Left lung (tissue), 4 donors: ENCODE measurements at regions not wholly inside any gene's neighbourhood (a gene's known extent, or its start where the extent isn't known, plus 50 kb on each side); places are given as distances from the start of the nearest gene placed in this dataset.

Experiments
- ATAC-seq: fragments of 200-7000 bp; cut with Tn5 transposase; one replicate; pipeline ENCODE4 v1.9.1; 2020; ENCODE audit warnings: moderate library complexity
- DNase-seq, 4 donors: peaks; one replicate each; pipeline ENCODE4 v3.0.0-alpha.2; 2013 to 2020
- H3K27ac ChIP-seq, 2 donors: fragments of 200-600 bp; sonication (generic) in 1 of 2; one replicate each; pipeline versions ENCODE4 v1.5.0 to v1.8.0; 2020 to 2021
- H3K27me3 ChIP-seq, 2 donors: fragments of 200-600 bp; sonication (generic) in 1 of 2; one replicate each; pipeline versions ENCODE4 v1.5.0 to v1.8.0; 2020 to 2021
- H3K36me3 ChIP-seq, 2 donors: fragments of 200-600 bp; sonication (generic) in 1 of 2; one replicate each; pipeline versions ENCODE4 v1.5.0 to v1.8.0; 2020 to 2021
- H3K4me1 ChIP-seq, 2 donors: fragments of 200-600 bp; one replicate each; pipeline ENCODE4 v1.8.0; 2021
- H3K4me3 ChIP-seq, 2 donors: fragments of 200-600 bp; sonication (generic) in 1 of 2; one replicate each; pipeline versions ENCODE4 v1.5.0 to v1.8.0; 2020 to 2021; ENCODE audit warnings: mild to moderate bottlenecking in 1 of 2
- H3K9me3 ChIP-seq, 2 donors: fragments of 200-600 bp; sonication (generic) in 1 of 2; one replicate each; pipeline versions ENCODE4 v1.5.0 to v1.8.0; 2020 to 2021
- intact Hi-C, 2 donors: fragments of 100-400 bp; cut with DNase I; formaldehyde crosslinking; loops; one replicate each; pipeline versions ENCODE4 v1.11.2 to v1.14.2; 2022
- TF ChIP-seq, protein P1 (sequence below), 2 donors: fragments of 200-600 bp; sonication (generic) in 1 of 2; IDR thresholded peaks; one replicate each; pipeline versions ENCODE4 v1.5.0 to v1.8.0; 2021; ENCODE audit warnings: antibody characterized with exemption in 2 of 2
- donor health status: DM: no; HTN: yes; CAD: no.
- donor health status: DM: no; HTN: no; CAD: no.

DNA sequence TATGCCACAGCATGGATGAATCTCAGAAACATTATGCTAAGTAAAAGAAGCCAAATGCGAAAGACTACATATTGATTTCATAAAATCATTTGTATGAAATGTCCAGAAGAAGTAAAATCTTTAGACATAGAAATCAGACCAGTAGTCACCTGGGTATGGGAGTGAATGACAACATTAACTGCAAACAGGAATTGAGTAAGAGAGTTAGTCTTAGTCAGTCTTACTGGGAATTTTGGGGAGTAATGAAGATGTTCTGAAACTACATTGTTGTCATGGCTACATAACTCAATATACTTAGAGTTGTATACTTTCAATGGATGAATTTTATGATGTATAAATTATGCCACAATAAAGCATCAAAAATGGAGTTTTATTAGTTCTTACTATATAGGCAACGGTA lies 107.8 kb upstream of the CHORDC1 start:
- Histone ChIP-seq H3K9me3 (no peaks in the 10 kb centered on the region), H3K4me1 (no peaks in the 10 kb centered on the region), H3K36me3 (no peaks in the 10 kb centered on the region), H3K27me3 (no peaks in the 10 kb centered on the region), H3K4me3 (no peak overlapping the region), H3K27ac (no peak overlapping the region)
- TF ChIP-seq, protein P1, sequence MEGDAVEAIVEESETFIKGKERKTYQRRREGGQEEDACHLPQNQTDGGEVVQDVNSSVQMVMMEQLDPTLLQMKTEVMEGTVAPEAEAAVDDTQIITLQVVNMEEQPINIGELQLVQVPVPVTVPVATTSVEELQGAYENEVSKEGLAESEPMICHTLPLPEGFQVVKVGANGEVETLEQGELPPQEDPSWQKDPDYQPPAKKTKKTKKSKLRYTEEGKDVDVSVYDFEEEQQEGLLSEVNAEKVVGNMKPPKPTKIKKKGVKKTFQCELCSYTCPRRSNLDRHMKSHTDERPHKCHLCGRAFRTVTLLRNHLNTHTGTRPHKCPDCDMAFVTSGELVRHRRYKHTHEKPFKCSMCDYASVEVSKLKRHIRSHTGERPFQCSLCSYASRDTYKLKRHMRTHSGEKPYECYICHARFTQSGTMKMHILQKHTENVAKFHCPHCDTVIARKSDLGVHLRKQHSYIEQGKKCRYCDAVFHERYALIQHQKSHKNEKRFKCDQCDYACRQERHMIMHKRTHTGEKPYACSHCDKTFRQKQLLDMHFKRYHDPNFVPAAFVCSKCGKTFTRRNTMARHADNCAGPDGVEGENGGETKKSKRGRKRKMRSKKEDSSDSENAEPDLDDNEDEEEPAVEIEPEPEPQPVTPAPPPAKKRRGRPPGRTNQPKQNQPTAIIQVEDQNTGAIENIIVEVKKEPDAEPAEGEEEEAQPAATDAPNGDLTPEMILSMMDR (IDR thresholded peaks at IDR 0.05) = no peak
- DNase-seq (no peak), ATAC-seq (no peak)
- intact Hi-C loops = no loop called here

DNA sequence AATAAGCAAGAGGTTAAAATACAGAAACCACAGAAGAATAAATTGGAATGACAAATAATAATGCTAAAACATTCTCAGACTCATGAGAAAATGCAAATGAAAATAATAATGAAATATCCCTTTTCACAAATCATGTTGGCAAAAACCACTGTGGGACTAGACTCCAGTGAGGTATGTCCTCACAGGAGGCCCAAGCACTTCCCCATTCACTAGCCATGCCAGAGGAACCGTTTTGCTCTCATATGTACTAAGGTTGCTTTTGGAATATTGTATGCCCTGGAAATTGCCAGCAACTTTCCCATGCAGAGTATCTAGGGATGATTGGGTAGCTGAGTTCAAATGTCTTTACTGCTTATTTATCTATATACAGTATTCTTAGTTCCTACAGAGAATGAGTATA lies 106.2 kb upstream of the CHORDC1 start:
- Histone ChIP-seq H3K9me3 (no peaks in the 10 kb centered on the region), H3K4me1 (no peaks in the 10 kb centered on the region), H3K27ac (no peak overlapping the region), H3K27me3 (no peaks in the 10 kb centered on the region), H3K4me3 (no peak overlapping the region), H3K36me3 (no peaks in the 10 kb centered on the region)
- DNase-seq (no peak), ATAC-seq (no peak)
- TF ChIP-seq, protein P1 (IDR thresholded peaks at IDR 0.05) = no peak
- intact Hi-C loops = no loop called here

DNA sequence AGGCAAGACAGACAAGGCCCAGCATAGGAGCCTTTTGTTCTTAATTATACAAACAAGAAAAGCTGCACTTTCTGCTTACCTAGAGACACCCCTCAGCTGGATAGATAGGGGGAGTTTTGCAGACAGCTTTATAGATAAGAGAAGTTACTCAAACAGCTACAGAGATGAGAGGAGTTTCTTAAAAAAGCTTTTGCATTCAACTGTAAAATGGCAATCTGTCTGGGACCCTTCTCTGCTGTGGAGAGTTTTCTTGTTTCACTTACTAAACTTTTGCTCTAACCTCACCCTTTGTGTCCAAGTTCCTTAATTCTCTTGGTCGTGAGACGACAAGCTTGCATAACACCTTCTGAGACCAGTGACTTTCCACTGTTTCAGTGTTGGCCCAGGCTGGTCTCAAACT lies 103.8 kb upstream of the CHORDC1 start:
- H3K9me3 ChIP-seq = no peaks in the 10 kb centered on the region
- ATAC-seq = no peak
- TF ChIP-seq, protein P1 (IDR thresholded peaks at IDR 0.05) = no peak
- no peak overlapping the region for H3K27ac ChIP-seq
- H3K4me1 ChIP-seq = no peaks in the 10 kb centered on the region
- intact Hi-C loops = no loop called here
- H3K27me3 ChIP-seq = no peaks in the 10 kb centered on the region
- H3K36me3 ChIP-seq = no peaks in the 10 kb centered on the region
- H3K4me3 ChIP-seq = no peak overlapping the region
- DNase-seq = no peak

DNA sequence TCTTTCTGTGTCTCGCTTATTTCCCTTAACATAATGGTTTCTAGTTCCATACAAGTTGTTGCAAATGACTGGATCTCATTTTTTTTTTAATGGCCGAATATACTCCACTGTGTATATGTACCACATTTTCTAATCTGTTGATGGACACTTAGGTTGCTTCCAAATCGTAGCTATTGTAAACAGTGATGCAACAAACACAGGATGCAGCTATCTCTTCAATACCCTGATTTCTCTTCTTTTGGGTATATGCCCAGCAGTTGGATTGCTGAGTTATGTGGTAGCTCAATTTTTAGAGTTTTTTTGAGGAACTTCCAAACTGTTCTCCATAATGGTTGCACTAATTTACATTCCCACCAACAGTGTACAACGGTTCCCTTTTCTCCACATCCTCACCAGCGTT lies 100.4 kb upstream of the CHORDC1 start:
- H3K36me3 ChIP-seq = no peaks in the 10 kb centered on the region
- H3K27me3 ChIP-seq = no peaks in the 10 kb centered on the region
- ATAC-seq (no peak), DNase-seq (no peak)
- intact Hi-C loops = no loop called here
- H3K4me1 ChIP-seq = no peaks in the 10 kb centered on the region
- H3K9me3 ChIP-seq = peaks cover 0 to 4% of the 10 kb centered on the region in 2 donors
- no peak overlapping the region for H3K27ac ChIP-seq
- TF ChIP-seq, protein P1 (IDR thresholded peaks at IDR 0.05) = no peak
- no peak overlapping the region for H3K4me3 ChIP-seq

DNA sequence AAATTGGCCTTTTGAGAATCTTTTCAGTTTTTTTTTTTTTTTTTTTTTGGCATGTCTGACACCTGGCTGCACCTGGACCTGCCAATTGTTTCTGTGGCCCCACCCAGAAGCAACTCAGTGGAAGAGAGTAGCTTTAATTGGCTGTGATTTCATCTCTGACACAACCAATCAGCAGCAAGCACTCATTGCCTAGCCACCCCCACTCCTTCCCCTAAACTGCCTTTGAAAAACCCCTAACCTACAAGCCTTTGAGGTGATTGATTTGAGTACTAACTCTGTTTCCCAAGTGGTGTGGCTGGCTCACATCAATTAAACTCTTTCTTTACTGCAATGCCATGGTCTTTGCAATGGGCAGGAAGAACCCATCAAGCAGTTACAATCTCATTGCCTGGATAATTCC lies 98.2 kb upstream of the CHORDC1 start:
- TF ChIP-seq, protein P1 (IDR thresholded peaks at IDR 0.05) = no peak
- intact Hi-C loops = no loop called here
- no peak overlapping the region for H3K27ac ChIP-seq
- peaks cover 0 to 4% of the 10 kb centered on the region in 2 donors for H3K9me3 ChIP-seq
- H3K4me1 ChIP-seq = no peaks in the 10 kb centered on the region
- no peak overlapping the region for H3K4me3 ChIP-seq
- no peaks in the 10 kb centered on the region for H3K36me3 ChIP-seq
- no peak for DNase-seq
- no peak for ATAC-seq
- no peaks in the 10 kb centered on the region for H3K27me3 ChIP-seq
